CD1c-positive myeloid dendritic cell (primary cell): ENCODE measurements at regions not wholly inside any gene's neighbourhood (a gene's known extent, or its start where the extent isn't known, plus 50 kb on each side); places are given as distances from the start of the nearest gene placed in this dataset.

ENCODE experiments used
- DNase-seq: peaks from one replicate; pipeline ENCODE4 v3.0.0-alpha.2; 2016; ENCODE audit errors: extremely low spot score

- no peak for DNase-seq
These were observed 1917.7 kb downstream of the TP53TG3F start for GRCh38 chr16:35377142-35377541.

- DNase-seq = no peak
These were observed 1927.2 kb downstream of the TP53TG3F start for GRCh38 chr16:35386619-35387018.

- peak; percentile 27 for DNase-seq
These were observed 1931.9 kb downstream of the TP53TG3F start for GRCh38 chr16:35391328-35391727.

- DNase-seq = no peak
These were observed 1938.8 kb downstream of the TP53TG3F start for GRCh38 chr16:35398180-35398579.

GRCh38 chr16:35399133-35399532 lies 1939.7 kb downstream of the TP53TG3F start:
- DNase-seq = no peak

- no peak for DNase-seq
These were observed 1944.9 kb downstream of the TP53TG3F start for GRCh38 chr16:35404273-35404672.

GRCh38 chr16:35405526-35405925 lies 1946.1 kb downstream of the TP53TG3F start:
- DNase-seq = no peak

- DNase-seq = no peak
These were observed 1950.1 kb downstream of the TP53TG3F start for GRCh38 chr16:35409503-35409902.

- DNase-seq = no peak
These were observed 1951.0 kb downstream of the TP53TG3F start for GRCh38 chr16:35410438-35410837.

GRCh38 chr16:35411156-35411555 lies 1951.7 kb downstream of the TP53TG3F start:
- no peak for DNase-seq

- no peak for DNase-seq
These were observed 1954.7 kb downstream of the TP53TG3F start for GRCh38 chr16:35414139-35414538.

GRCh38 chr16:35414563-35414962 lies 1955.2 kb downstream of the TP53TG3F start:
- no peak for DNase-seq

- DNase-seq = no peak
These were observed 1965.9 kb downstream of the TP53TG3F start for GRCh38 chr16:35425270-35425669.

- DNase-seq = no peak
These were observed 1972.6 kb downstream of the TP53TG3F start for GRCh38 chr16:35431829-35432663.

GRCh38 chr16:35440875-35441274 lies 1981.5 kb downstream of the TP53TG3F start:
- no peak for DNase-seq

- no peak for DNase-seq
These were observed 1987.7 kb downstream of the TP53TG3F start for GRCh38 chr16:35447010-35447558.

- DNase-seq = no peak
These were observed 1990.3 kb downstream of the TP53TG3F start for GRCh38 chr16:35449663-35450062.

GRCh38 chr16:35450648-35451047 lies 1991.2 kb downstream of the TP53TG3F start:
- DNase-seq = no peak

GRCh38 chr16:35452471-35452870 lies 1993.1 kb downstream of the TP53TG3F start:
- no peak for DNase-seq

- no peak for DNase-seq
These were observed 2003.9 kb downstream of the TP53TG3F start for GRCh38 chr16:35463358-35463757.

GRCh38 chr16:35480361-35480760 lies 2020.9 kb downstream of the TP53TG3F start:
- no peak for DNase-seq

- DNase-seq = no peak
These were observed 2021.6 kb downstream of the TP53TG3F start for GRCh38 chr16:35480988-35481387.

- no peak for DNase-seq
These were observed 2026.5 kb downstream of the TP53TG3F start for GRCh38 chr16:35485915-35486314.
